ENCODE measurements at regions not wholly inside any gene's neighbourhood (a gene's known extent, or its start where the extent isn't known, plus 50 kb on each side); places are given as distances from the start of the nearest gene placed in this dataset.
A peak's percentile ranks its signal among the peaks of the same experiment; 100 is the strongest.

- Histone ChIP-seq H2AFZ (no peak overlapping the region), H3F3A (ENCODE audit: insufficient read depth, low read depth) (no peaks in the 10 kb centered on the region), H3K4me2 (0 out of 2 replicates have a peak overlapping the region, but pooled peaks have one; percentile 13), H3K4me1 (replicated peaks; ENCODE audit: insufficient read depth) (peaks cover 9% of the 10 kb centered on the region; the same call in 1 of the 2 replicates), H3K9me3 (ENCODE audit: insufficient read depth, low read depth) (peaks cover 2% of the 10 kb centered on the region; the same call in 1 of the 2 replicates), H3K27me3 (ENCODE audit: insufficient read depth, low read depth) (no peaks in the 10 kb centered on the region), H3K4me3 (no peak overlapping the region), H3K27ac (no peak overlapping the region), H4K20me1 (ENCODE audit: insufficient read depth) (no peaks in the 10 kb centered on the region), H3K79me2 (ENCODE audit: low read depth) (no peaks in the 10 kb centered on the region), H3K9me2 (ENCODE audit: insufficient read depth) (no peaks in the 10 kb centered on the region), H3K36me3 (ENCODE audit: low read depth) (0 out of 2 replicates have a peak, but pooled peaks cover 3% of the 10 kb centered on the region)
- TF ChIP-seq EZH2 (IDR thresholded peaks at IDR 0.05; ENCODE audit: low read depth) = no peak
- TF ChIP-seq, protein P1, sequence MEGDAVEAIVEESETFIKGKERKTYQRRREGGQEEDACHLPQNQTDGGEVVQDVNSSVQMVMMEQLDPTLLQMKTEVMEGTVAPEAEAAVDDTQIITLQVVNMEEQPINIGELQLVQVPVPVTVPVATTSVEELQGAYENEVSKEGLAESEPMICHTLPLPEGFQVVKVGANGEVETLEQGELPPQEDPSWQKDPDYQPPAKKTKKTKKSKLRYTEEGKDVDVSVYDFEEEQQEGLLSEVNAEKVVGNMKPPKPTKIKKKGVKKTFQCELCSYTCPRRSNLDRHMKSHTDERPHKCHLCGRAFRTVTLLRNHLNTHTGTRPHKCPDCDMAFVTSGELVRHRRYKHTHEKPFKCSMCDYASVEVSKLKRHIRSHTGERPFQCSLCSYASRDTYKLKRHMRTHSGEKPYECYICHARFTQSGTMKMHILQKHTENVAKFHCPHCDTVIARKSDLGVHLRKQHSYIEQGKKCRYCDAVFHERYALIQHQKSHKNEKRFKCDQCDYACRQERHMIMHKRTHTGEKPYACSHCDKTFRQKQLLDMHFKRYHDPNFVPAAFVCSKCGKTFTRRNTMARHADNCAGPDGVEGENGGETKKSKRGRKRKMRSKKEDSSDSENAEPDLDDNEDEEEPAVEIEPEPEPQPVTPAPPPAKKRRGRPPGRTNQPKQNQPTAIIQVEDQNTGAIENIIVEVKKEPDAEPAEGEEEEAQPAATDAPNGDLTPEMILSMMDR (conservative IDR thresholded peaks at IDR 0.05) = no peak
- POLR2A ChIA-PET (ENCODE audit: unreplicated experiment) = interaction anchor here (0.6 to 0.8 kb wide), 2 partner anchors 17 to 1729 kb away, joined by 3 to 13 read pairs; no protein-coding TSS in a partner anchor
- intact Hi-C loops (cut with micrococcal nuclease; ENCODE audit: unreplicated experiment) = loop anchor here (10.0 kb wide), 1 partner anchor 196 kb away; no protein-coding TSS in a partner anchor
- DNase-seq = no peak
- BruUV-seq (replicated peaks) = no TSS peak
- CTCF ChIA-PET = no interaction called here
Observed at GRCh38 chr20:11200423-11200822, 526.6 kb upstream of the JAG1 start.

DNA sequence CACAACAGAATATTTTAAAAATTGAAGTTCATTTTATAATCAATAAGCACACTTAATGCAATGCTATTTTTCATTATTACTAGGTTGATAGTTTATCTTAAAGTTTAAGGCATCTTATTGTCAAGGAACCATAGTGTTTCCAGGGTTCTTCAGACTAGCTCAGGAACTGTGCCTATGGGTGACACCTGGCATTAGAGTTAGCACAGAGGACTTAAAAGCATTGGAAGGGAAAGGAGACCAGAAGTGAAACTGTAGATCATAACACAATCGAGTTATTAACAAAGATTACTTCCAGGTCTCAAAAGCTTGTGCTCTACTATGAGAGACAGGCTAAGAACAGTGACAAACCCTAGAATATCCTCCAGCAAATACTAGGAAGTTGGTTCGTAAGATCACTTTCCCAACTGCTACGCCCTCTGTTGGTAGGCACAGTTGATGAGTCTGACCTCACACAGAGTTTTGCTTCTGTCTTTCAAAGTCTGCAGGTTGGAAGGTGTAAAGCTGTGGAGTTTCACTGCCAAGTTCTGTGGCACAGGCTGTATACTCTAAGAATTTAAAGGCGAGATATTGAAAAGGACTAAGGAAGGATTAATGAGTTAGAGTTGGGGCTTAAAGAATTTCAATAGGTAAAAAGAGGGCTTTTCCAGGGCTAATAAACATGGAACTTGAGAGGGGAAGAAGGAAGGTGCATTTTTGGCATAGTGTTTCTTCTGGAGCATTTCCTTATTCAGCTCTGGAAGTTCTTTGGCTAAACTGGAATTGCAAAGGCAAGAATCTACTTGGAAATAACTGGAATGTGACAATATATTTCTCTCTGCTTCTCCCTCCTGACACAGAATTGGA, 531.3 kb upstream of the JAG1 start:
- intact Hi-C loops (cut with micrococcal nuclease; ENCODE audit: unreplicated experiment) = loop anchor here (1.0 to 10.0 kb wide), 6 partner anchors 62 to 653 kb away; no protein-coding TSS in a partner anchor
- Histone ChIP-seq H3K9me2 (ENCODE audit: insufficient read depth) (no peaks in the 10 kb centered on the region), H3K79me2 (ENCODE audit: low read depth) (no peaks in the 10 kb centered on the region), H3K4me3 (no peak overlapping the region), H3K27me3 (ENCODE audit: insufficient read depth, low read depth) (no peaks in the 10 kb centered on the region), H3K4me1 (replicated peaks; ENCODE audit: insufficient read depth) (peaks cover 7% of the 10 kb centered on the region; the same call in 1 of the 2 replicates), H3F3A (ENCODE audit: insufficient read depth, low read depth) (no peaks in the 10 kb centered on the region), H4K20me1 (ENCODE audit: insufficient read depth) (no peaks in the 10 kb centered on the region), H2AFZ (no peak overlapping the region; the same call in 1 of the 2 replicates), H3K27ac (no peak overlapping the region), H3K36me3 (ENCODE audit: low read depth) (0 out of 2 replicates have a peak, but pooled peaks cover 3% of the 10 kb centered on the region), H3K4me2 (no peak overlapping the region), H3K9me3 (ENCODE audit: insufficient read depth, low read depth) (peaks cover 2% of the 10 kb centered on the region; the same call in 1 of the 2 replicates)
- TF ChIP-seq, protein P1 (conservative IDR thresholded peaks at IDR 0.05) = peak; percentile 68
- TF ChIP-seq EZH2 (IDR thresholded peaks at IDR 0.05; ENCODE audit: low read depth) = no peak
- peak in 1 of 2 experiments; percentile 54 for DNase-seq
- no TSS peak for BruUV-seq (replicated peaks)
- CTCF ChIA-PET = interaction anchor here (0.5 to 1.1 kb wide), 8 partner anchors 62 to 1587 kb away, joined by 3 to 10 read pairs (median 4); no protein-coding TSS in a partner anchor
- POLR2A ChIA-PET (ENCODE audit: unreplicated experiment) = no interaction called here

DNA sequence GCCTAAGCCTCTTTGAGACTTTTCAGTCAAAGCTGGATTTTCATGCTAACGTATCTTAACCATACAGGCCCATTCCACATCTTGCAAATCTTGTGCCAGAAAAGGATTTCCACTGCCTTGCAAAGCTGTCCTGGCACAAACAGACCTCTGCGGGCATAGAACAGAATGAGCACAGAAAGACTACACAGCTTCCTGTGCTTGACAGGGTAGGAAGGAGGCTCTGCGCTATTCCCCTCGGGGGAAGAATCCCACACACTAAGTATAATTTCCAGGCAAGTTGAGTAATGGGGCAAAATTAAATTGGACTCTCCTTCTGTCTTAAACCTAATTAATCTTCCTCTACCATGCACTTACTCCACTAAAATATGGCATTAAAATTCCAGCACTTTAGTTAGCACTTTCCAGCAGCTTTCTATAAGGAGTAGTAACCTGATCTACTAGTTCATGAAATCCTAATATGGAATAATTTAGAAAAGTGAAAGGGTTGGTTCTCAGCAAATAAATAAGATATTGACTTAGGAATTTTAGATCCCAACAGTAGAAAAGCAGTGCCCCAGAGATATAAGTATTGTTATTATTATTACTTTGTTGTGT, 532.1 kb upstream of the JAG1 start:
- CTCF ChIA-PET = interaction anchor here (0.6 to 1.0 kb wide), 3 partner anchors 62 to 535 kb away, joined by 3 to 10 read pairs (median 3); no protein-coding TSS in a partner anchor
- no peak overlapping the region for H3K4me2 ChIP-seq
- no peak for DNase-seq
- H3K79me2 ChIP-seq (ENCODE audit: low read depth) = no peaks in the 10 kb centered on the region
- H3K9me3 ChIP-seq (ENCODE audit: insufficient read depth, low read depth) = peaks cover 2% of the 10 kb centered on the region; the same call in 1 of the 2 replicates
- POLR2A ChIA-PET (ENCODE audit: unreplicated experiment) = no interaction called here
- H3F3A ChIP-seq (ENCODE audit: insufficient read depth, low read depth) = no peaks in the 10 kb centered on the region
- no peak overlapping the region for H2AFZ ChIP-seq
- H3K4me1 ChIP-seq (replicated peaks; ENCODE audit: insufficient read depth) = no peaks in the 10 kb centered on the region
- TF ChIP-seq EZH2 (IDR thresholded peaks at IDR 0.05; ENCODE audit: low read depth) = no peak
- no peak overlapping the region for H3K27ac ChIP-seq
- BruUV-seq (replicated peaks) = no TSS peak
- no peak overlapping the region for H3K4me3 ChIP-seq
- H3K36me3 ChIP-seq (ENCODE audit: low read depth) = 0 out of 2 replicates have a peak, but pooled peaks cover 3% of the 10 kb centered on the region
- no peaks in the 10 kb centered on the region for H3K27me3 ChIP-seq (ENCODE audit: insufficient read depth, low read depth)
- no peaks in the 10 kb centered on the region for H3K9me2 ChIP-seq (ENCODE audit: insufficient read depth)
- intact Hi-C loops (cut with micrococcal nuclease; ENCODE audit: unreplicated experiment) = loop anchor here (1.0 to 10.0 kb wide), 6 partner anchors 61 to 654 kb away; no protein-coding TSS in a partner anchor
- H4K20me1 ChIP-seq (ENCODE audit: insufficient read depth) = no peaks in the 10 kb centered on the region
